ENCODE measurements at regions not wholly inside any gene's neighbourhood (a gene's known extent, or its start where the extent isn't known, plus 50 kb on each side); places are given as distances from the start of the nearest gene placed in this dataset.

GRCh38 chr2:71950256-71951082 is 197.2 kb downstream of the CYP26B1 start:
- Histone ChIP-seq H3K4me3 (ENCODE audit: low read depth, low read length) (no peak overlapping the region), H3K27ac (ENCODE audit: low read depth) (no peak overlapping the region), H3K4me1 (ENCODE audit: insufficient read depth) (no peaks in the 10 kb centered on the region), H3K36me3 (ENCODE audit: insufficient read depth) (no peaks in the 10 kb centered on the region)
- no peak for DNase-seq (ENCODE audit: extremely low spot score)
- WGBS, result 65% methylated on average over 4 of the region's 4 CpGs

- no peak overlapping the region for H3K27ac ChIP-seq (ENCODE audit: low read depth)
- 96% methylated on average over 3 of the region's 3 CpGs for WGBS
- H3K4me3 ChIP-seq (ENCODE audit: low read depth, low read length), result no peak overlapping the region
- no peaks in the 10 kb centered on the region for H3K36me3 ChIP-seq (ENCODE audit: insufficient read depth)
- no peaks in the 10 kb centered on the region for H3K4me1 ChIP-seq (ENCODE audit: insufficient read depth)
- no peak for DNase-seq (ENCODE audit: extremely low spot score)
These were observed 198.2 kb downstream of the CYP26B1 start for GRCh38 chr2:71949537-71949798.

- Histone ChIP-seq H3K27ac (ENCODE audit: low read depth) (no peak overlapping the region), H3K4me3 (ENCODE audit: low read depth, low read length) (no peak overlapping the region), H3K4me1 (ENCODE audit: insufficient read depth) (no peaks in the 10 kb centered on the region), H3K36me3 (ENCODE audit: insufficient read depth) (no peaks in the 10 kb centered on the region)
- DNase-seq (ENCODE audit: extremely low spot score), result no peak
- WGBS, result 78% methylated on average over 11 of the region's 11 CpGs
These were observed 198.7 kb downstream of the CYP26B1 start for GRCh38 chr2:71948781-71949536.

- WGBS, result 97% methylated on average over 5 of the region's 5 CpGs
- Histone ChIP-seq H3K36me3 (ENCODE audit: insufficient read depth) (no peaks in the 10 kb centered on the region), H3K4me3 (ENCODE audit: low read depth, low read length) (no peak overlapping the region), H3K4me1 (ENCODE audit: insufficient read depth) (no peaks in the 10 kb centered on the region), H3K27ac (ENCODE audit: low read depth) (no peak overlapping the region)
- no peak for DNase-seq (ENCODE audit: extremely low spot score)
These were observed 199.9 kb downstream of the CYP26B1 start for GRCh38 chr2:71947809-71948208.

- WGBS, result 74% methylated on average over 8 of the region's 8 CpGs
- H3K4me1 ChIP-seq (ENCODE audit: insufficient read depth), result no peaks in the 10 kb centered on the region
- H3K36me3 ChIP-seq (ENCODE audit: insufficient read depth), result no peaks in the 10 kb centered on the region
- H3K27ac ChIP-seq (ENCODE audit: low read depth), result no peak overlapping the region
- H3K4me3 ChIP-seq (ENCODE audit: low read depth, low read length), result no peak overlapping the region
- no peak for DNase-seq (ENCODE audit: extremely low spot score)
These were observed 202.1 kb downstream of the CYP26B1 start for GRCh38 chr2:71945603-71945959.

GRCh38 chr2:71944806-71945602 is 202.7 kb downstream of the CYP26B1 start:
- no peak overlapping the region for H3K4me3 ChIP-seq (ENCODE audit: low read depth, low read length)
- H3K4me1 ChIP-seq (ENCODE audit: insufficient read depth), result no peaks in the 10 kb centered on the region
- no peaks in the 10 kb centered on the region for H3K36me3 ChIP-seq (ENCODE audit: insufficient read depth)
- H3K27ac ChIP-seq (ENCODE audit: low read depth), result no peak overlapping the region
- 74% methylated on average over 13 of the region's 13 CpGs for WGBS
- DNase-seq (ENCODE audit: extremely low spot score), result no peak

GRCh38 chr2:71944183-71944550 is 203.5 kb downstream of the CYP26B1 start:
- H3K36me3 ChIP-seq (ENCODE audit: insufficient read depth), result no peaks in the 10 kb centered on the region
- no peak overlapping the region for H3K27ac ChIP-seq (ENCODE audit: low read depth)
- WGBS, result 88% methylated on average over 8 of the region's 8 CpGs
- no peak for DNase-seq (ENCODE audit: extremely low spot score)
- H3K4me3 ChIP-seq (ENCODE audit: low read depth, low read length), result no peak overlapping the region
- H3K4me1 ChIP-seq (ENCODE audit: insufficient read depth), result no peaks in the 10 kb centered on the region

GRCh38 chr2:71943238-71944182 is 204.2 kb downstream of the CYP26B1 start:
- Histone ChIP-seq H3K4me3 (ENCODE audit: low read depth, low read length) (no peak overlapping the region), H3K36me3 (ENCODE audit: insufficient read depth) (no peaks in the 10 kb centered on the region), H3K27ac (ENCODE audit: low read depth) (no peak overlapping the region), H3K4me1 (ENCODE audit: insufficient read depth) (no peaks in the 10 kb centered on the region)
- DNase-seq (ENCODE audit: extremely low spot score), result no peak
- 87% methylated on average over 17 of the region's 17 CpGs for WGBS

GRCh38 chr2:71941726-71942525 is 205.7 kb downstream of the CYP26B1 start:
- H3K4me3 ChIP-seq (ENCODE audit: low read depth, low read length), result no peak overlapping the region
- 86% methylated on average over 11 of the region's 11 CpGs for WGBS
- no peak overlapping the region for H3K27ac ChIP-seq (ENCODE audit: low read depth)
- no peaks in the 10 kb centered on the region for H3K4me1 ChIP-seq (ENCODE audit: insufficient read depth)
- no peak for DNase-seq (ENCODE audit: extremely low spot score)
- no peaks in the 10 kb centered on the region for H3K36me3 ChIP-seq (ENCODE audit: insufficient read depth)

- Histone ChIP-seq H3K27ac (ENCODE audit: low read depth) (no peak overlapping the region), H3K4me1 (ENCODE audit: insufficient read depth) (no peaks in the 10 kb centered on the region), H3K36me3 (ENCODE audit: insufficient read depth) (no peaks in the 10 kb centered on the region), H3K4me3 (ENCODE audit: low read depth, low read length) (no peak overlapping the region)
- no peak for DNase-seq (ENCODE audit: extremely low spot score)
- 74% methylated on average over 5 of the region's 5 CpGs for WGBS
These were observed 207.0 kb downstream of the CYP26B1 start for GRCh38 chr2:71940695-71941094.

- DNase-seq (ENCODE audit: extremely low spot score), result no peak
- no peak overlapping the region for H3K4me3 ChIP-seq (ENCODE audit: low read depth, low read length)
- WGBS, result 76% methylated on average over 13 of the region's 13 CpGs
- no peak overlapping the region for H3K27ac ChIP-seq (ENCODE audit: low read depth)
- H3K36me3 ChIP-seq (ENCODE audit: insufficient read depth), result no peaks in the 10 kb centered on the region
- no peaks in the 10 kb centered on the region for H3K4me1 ChIP-seq (ENCODE audit: insufficient read depth)
These were observed 207.8 kb downstream of the CYP26B1 start for GRCh38 chr2:71939588-71940535.

All from urinary bladder (tissue), 3 donors.